Osteocyte (in vitro differentiated cells): ENCODE measurements at regions not wholly inside any gene's neighbourhood (a gene's known extent, or its start where the extent isn't known, plus 50 kb on each side); places are given as distances from the start of the nearest gene placed in this dataset.

ENCODE experiments used
- DNase-seq: peaks from one replicate; pipeline ENCODE4 v3.0.0; 2021; ENCODE audit warnings: mixed read lengths; ENCODE audit not compliant: unreplicated experiment; ENCODE audit errors: extremely low spot score
- H3K27ac Mint-ChIP-seq: one replicate; pipeline ENCODE4 v1.8.0; 2021; ENCODE audit warnings: mild to moderate bottlenecking, mixed read lengths; ENCODE audit not compliant: unreplicated experiment
- H3K27me3 Mint-ChIP-seq: one replicate; pipeline ENCODE4 v1.8.0; 2021; ENCODE audit warnings: mixed read lengths; ENCODE audit not compliant: unreplicated experiment
- H3K36me3 Mint-ChIP-seq: one replicate; pipeline ENCODE4 v1.8.0; 2021; ENCODE audit warnings: mixed read lengths; ENCODE audit not compliant: unreplicated experiment
- H3K4me1 Mint-ChIP-seq: one replicate; pipeline ENCODE4 v1.8.0; 2021; ENCODE audit warnings: mixed read lengths; ENCODE audit not compliant: unreplicated experiment
- H3K4me3 Mint-ChIP-seq: one replicate; pipeline ENCODE4 v1.8.0; 2021; ENCODE audit warnings: mild to moderate bottlenecking, moderate library complexity, mixed read lengths; ENCODE audit not compliant: unreplicated experiment
- H3K9me3 Mint-ChIP-seq: one replicate; pipeline ENCODE4 v1.8.0; 2021; ENCODE audit warnings: mixed read lengths; ENCODE audit not compliant: unreplicated experiment
- CTCF ChIP-seq: fragments of 200-600 bp; sonication (generic); IDR thresholded peaks from 2 replicates; pipeline ENCODE4 v1.5.0; 2021; ENCODE audit warnings: antibody characterized with exemption, mild to moderate bottlenecking, moderate library complexity

DNA sequence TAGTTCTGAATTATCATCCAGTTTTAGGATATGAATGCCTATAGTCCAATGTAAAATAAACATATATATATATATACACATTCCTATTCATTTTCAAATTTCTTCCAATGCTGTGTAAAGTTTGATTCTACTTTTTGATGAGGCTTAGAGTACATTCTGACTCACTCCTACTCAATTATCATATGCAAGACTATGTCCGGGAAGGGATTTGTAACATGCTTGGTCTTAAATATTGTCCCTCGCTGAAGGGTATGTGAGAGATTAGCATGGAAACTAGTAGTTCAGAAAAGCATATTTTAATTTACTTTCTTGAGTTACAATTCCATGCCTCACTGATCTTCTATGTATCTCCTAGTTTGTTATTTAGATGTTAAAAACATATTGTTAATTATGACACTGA lies 377.7 kb upstream of the MAP2 start:
- DNase-seq, result no peak
- H3K36me3 Mint-ChIP-seq, result no peaks in the 10 kb centered on the region
- no peak for TF ChIP-seq CTCF
- H3K27me3 Mint-ChIP-seq, result no peaks in the 10 kb centered on the region
- H3K4me1 Mint-ChIP-seq, result no peaks in the 10 kb centered on the region
- H3K9me3 Mint-ChIP-seq, result no peaks in the 10 kb centered on the region
- H3K27ac Mint-ChIP-seq, result no peak overlapping the region
- H3K4me3 Mint-ChIP-seq, result no peak overlapping the region

DNA sequence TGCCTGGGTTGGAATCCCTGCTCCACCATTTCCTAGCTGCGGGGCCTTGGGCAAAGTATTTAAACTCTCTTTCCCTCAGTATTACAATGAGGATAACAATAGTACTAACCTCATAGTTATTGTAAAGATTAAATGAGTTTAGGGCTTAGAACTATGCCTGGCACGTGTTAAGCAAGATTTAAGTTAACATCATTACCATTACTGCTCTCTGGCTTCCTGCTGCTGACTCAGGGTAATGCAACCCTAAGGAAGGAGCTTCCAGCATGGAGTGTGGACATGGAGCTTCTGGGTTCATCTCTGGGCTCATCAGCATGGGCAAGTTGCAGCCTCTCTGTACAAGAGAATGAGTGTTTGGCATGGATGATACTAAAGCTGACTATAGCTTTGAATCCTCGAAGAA lies 374.2 kb upstream of the MAP2 start:
- no peak for DNase-seq
- Mint-ChIP-seq H3K4me1 (no peaks in the 10 kb centered on the region), H3K9me3 (no peaks in the 10 kb centered on the region), H3K27ac (no peak overlapping the region), H3K36me3 (no peaks in the 10 kb centered on the region), H3K27me3 (no peaks in the 10 kb centered on the region), H3K4me3 (no peak overlapping the region)
- TF ChIP-seq CTCF, result no peak

- Mint-ChIP-seq H3K36me3 (no peaks in the 10 kb centered on the region), H3K9me3 (no peaks in the 10 kb centered on the region), H3K4me3 (no peak overlapping the region), H3K27me3 (no peaks in the 10 kb centered on the region), H3K4me1 (no peaks in the 10 kb centered on the region), H3K27ac (no peak overlapping the region)
- no peak for DNase-seq
- TF ChIP-seq CTCF, result no peak
Observed at GRCh38 chr2:209062210-209062609, 361.6 kb upstream of the MAP2 start.

DNA sequence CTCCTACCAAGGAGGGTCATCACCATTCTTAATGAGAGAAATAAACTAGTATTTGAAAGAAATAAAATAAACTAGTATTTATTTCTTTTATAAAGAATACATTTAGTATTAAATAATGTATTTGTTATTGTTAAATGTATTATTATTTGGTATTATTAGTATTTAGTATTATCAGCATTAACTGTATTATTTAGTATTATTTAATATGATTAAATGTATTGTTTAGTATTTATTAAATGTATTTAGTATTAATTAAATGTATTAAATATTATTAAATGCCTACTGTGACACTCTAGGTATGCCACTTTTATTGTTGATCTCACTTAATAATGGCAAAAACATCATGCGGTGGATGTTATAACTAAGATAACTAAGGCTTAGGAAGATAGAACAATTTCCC lies 353.6 kb upstream of the MAP2 start:
- DNase-seq, result no peak
- Mint-ChIP-seq H3K4me3 (no peak overlapping the region), H3K36me3 (no peaks in the 10 kb centered on the region), H3K9me3 (no peaks in the 10 kb centered on the region), H3K4me1 (no peaks in the 10 kb centered on the region), H3K27me3 (no peaks in the 10 kb centered on the region), H3K27ac (no peak overlapping the region)
- TF ChIP-seq CTCF, result no peak

GRCh38 chr2:209073151-209073550 lies 350.7 kb upstream of the MAP2 start:
- TF ChIP-seq CTCF, result no peak
- H3K36me3 Mint-ChIP-seq, result no peaks in the 10 kb centered on the region
- no peak overlapping the region for H3K27ac Mint-ChIP-seq
- H3K9me3 Mint-ChIP-seq, result peaks cover 8% of the 10 kb centered on the region
- H3K4me3 Mint-ChIP-seq, result no peak overlapping the region
- no peak for DNase-seq
- no peaks in the 10 kb centered on the region for H3K4me1 Mint-ChIP-seq
- no peaks in the 10 kb centered on the region for H3K27me3 Mint-ChIP-seq
